Memory B cell (primary cell): ENCODE measurements at regions not wholly inside any gene's neighbourhood (a gene's known extent, or its start where the extent isn't known, plus 50 kb on each side); places are given as distances from the start of the nearest gene placed in this dataset.
"Not testable (repeated sequence)": the region's sequence is repeated elsewhere in the genome, so short reads cannot be mapped to it uniquely, and the experiment has no call there.

ENCODE experiments used
- ATAC-seq: fragments of 150-1000 bp; cut with Tn5 transposase; 2 replicates; pipeline ENCODE4 v1.10.0; 2021; ENCODE audit warnings: low read depth, mild to moderate bottlenecking, moderate library complexity
- DNase-seq, 2 donors: peaks; one replicate each; pipeline ENCODE4 v3.0.0; 2022; ENCODE audit warnings: low spot score in 2 of 2
- H3K27ac Mint-ChIP-seq: one replicate; pipeline ENCODE4 v1.8.0; 2022; ENCODE audit warnings: mild to moderate bottlenecking, moderate library complexity, mixed read lengths
- H3K27me3 Mint-ChIP-seq: one replicate; pipeline ENCODE4 v1.8.0; 2022; ENCODE audit warnings: mixed read lengths
- H3K36me3 Mint-ChIP-seq: one replicate; pipeline ENCODE4 v1.8.0; 2022; ENCODE audit warnings: mild to moderate bottlenecking, mixed read lengths
- H3K4me1 Mint-ChIP-seq: one replicate; pipeline ENCODE4 v1.8.0; 2022; ENCODE audit warnings: mixed read lengths
- H3K4me3 Mint-ChIP-seq: one replicate; pipeline ENCODE4 v1.8.0; 2022; ENCODE audit warnings: mild to moderate bottlenecking, moderate library complexity, mixed read lengths
- H3K9me3 Mint-ChIP-seq: one replicate; pipeline ENCODE4 v1.8.0; 2022; ENCODE audit warnings: mixed read lengths

- no peaks in the 10 kb centered on the region for H3K27me3 Mint-ChIP-seq
- H3K27ac Mint-ChIP-seq, result no peak overlapping the region
- no peaks in the 10 kb centered on the region for H3K36me3 Mint-ChIP-seq
Measured at GRCh38 chr4:189784651-189785050, 156.0 kb upstream of the FRG1 start.

GRCh38 chr4:189785257-189785656 is 155.4 kb upstream of the FRG1 start:
- DNase-seq (no peak), ATAC-seq (no peak)
- no peaks in the 10 kb centered on the region for H3K27me3 Mint-ChIP-seq
- no peaks in the 10 kb centered on the region for H3K36me3 Mint-ChIP-seq
- no peaks in the 10 kb centered on the region for H3K4me1 Mint-ChIP-seq
- H3K27ac Mint-ChIP-seq, result no peak overlapping the region
- H3K9me3 Mint-ChIP-seq, result peaks cover 8% of the 10 kb centered on the region
- no peak overlapping the region for H3K4me3 Mint-ChIP-seq

More at GRCh38 chr4:189784651-189785050, 156.0 kb upstream of the FRG1 start:
- ATAC-seq, result no peak
- DNase-seq, result no peak
- Mint-ChIP-seq H3K9me3 (peaks cover 8% of the 10 kb centered on the region), H3K4me1 (no peaks in the 10 kb centered on the region), H3K4me3 (no peak overlapping the region)

- ATAC-seq (no peak), DNase-seq (no peak)
- no peak overlapping the region for H3K27ac Mint-ChIP-seq
- H3K36me3 Mint-ChIP-seq, result no peaks in the 10 kb centered on the region
- H3K27me3 Mint-ChIP-seq, result no peaks in the 10 kb centered on the region
- peaks cover 7% of the 10 kb centered on the region for H3K9me3 Mint-ChIP-seq
- no peaks in the 10 kb centered on the region for H3K4me1 Mint-ChIP-seq
- no peak overlapping the region for H3K4me3 Mint-ChIP-seq
Measured at GRCh38 chr4:189786447-189786846, 154.2 kb upstream of the FRG1 start.

GRCh38 chr4:189787216-189788031 is 153.2 kb upstream of the FRG1 start:
- Mint-ChIP-seq H3K9me3 (peaks cover 3% of the 10 kb centered on the region), H3K4me1 (no peaks in the 10 kb centered on the region), H3K27me3 (no peaks in the 10 kb centered on the region), H3K27ac (no peak overlapping the region), H3K4me3 (no peak overlapping the region), H3K36me3 (no peaks in the 10 kb centered on the region)
- no peak for DNase-seq
- ATAC-seq, result no peak

- DNase-seq (peak; percentile 26 to 36), ATAC-seq (peak; percentile 26)
- peaks cover 3% of the 10 kb centered on the region for H3K9me3 Mint-ChIP-seq
- no peaks in the 10 kb centered on the region for H3K27me3 Mint-ChIP-seq
- no peak overlapping the region for H3K4me3 Mint-ChIP-seq
- no peaks in the 10 kb centered on the region for H3K36me3 Mint-ChIP-seq
- no peak overlapping the region for H3K27ac Mint-ChIP-seq
- H3K4me1 Mint-ChIP-seq, result peaks cover 5% of the 10 kb centered on the region
Measured at GRCh38 chr4:189792924-189793618, 147.6 kb upstream of the FRG1 start.

GRCh38 chr4:189800545-189801088 is 140.1 kb upstream of the FRG1 start:
- Mint-ChIP-seq H3K4me1 (no peaks in the 10 kb centered on the region), H3K4me3 (no peak overlapping the region), H3K27ac (no peak overlapping the region), H3K27me3 (no peaks in the 10 kb centered on the region), H3K9me3 (peaks cover 2% of the 10 kb centered on the region), H3K36me3 (no peaks in the 10 kb centered on the region)
- ATAC-seq (no peak), DNase-seq (no peak)

- no peak overlapping the region for H3K27ac Mint-ChIP-seq
- H3K4me3 Mint-ChIP-seq, result no peak overlapping the region
- H3K36me3 Mint-ChIP-seq, result no peaks in the 10 kb centered on the region
- peaks cover 4% of the 10 kb centered on the region for H3K9me3 Mint-ChIP-seq
- DNase-seq (no peak), ATAC-seq (no peak)
- no peaks in the 10 kb centered on the region for H3K4me1 Mint-ChIP-seq
- H3K27me3 Mint-ChIP-seq, result no peaks in the 10 kb centered on the region
Measured at GRCh38 chr4:189802884-189803283, 137.8 kb upstream of the FRG1 start.

GRCh38 chr4:189804894-189805293 is 135.8 kb upstream of the FRG1 start:
- ATAC-seq (no peak), DNase-seq (no peak)
- H3K4me3 Mint-ChIP-seq, result no peak overlapping the region
- H3K27ac Mint-ChIP-seq, result no peak overlapping the region
- no peaks in the 10 kb centered on the region for H3K36me3 Mint-ChIP-seq
- H3K27me3 Mint-ChIP-seq, result no peaks in the 10 kb centered on the region
- peaks cover 5% of the 10 kb centered on the region for H3K9me3 Mint-ChIP-seq
- no peaks in the 10 kb centered on the region for H3K4me1 Mint-ChIP-seq

- no peak for ATAC-seq
- Mint-ChIP-seq H3K9me3 (peaks cover 7% of the 10 kb centered on the region), H3K36me3 (peaks cover 4% of the 10 kb centered on the region), H3K27ac (no peak overlapping the region), H3K4me1 (no peaks in the 10 kb centered on the region), H3K27me3 (no peaks in the 10 kb centered on the region), H3K4me3 (no peak overlapping the region)
- no peak for DNase-seq
Measured at GRCh38 chr4:189806506-189806905, 134.2 kb upstream of the FRG1 start.

- H3K4me3 Mint-ChIP-seq, result no peak overlapping the region
- no peak overlapping the region for H3K27ac Mint-ChIP-seq
- H3K36me3 Mint-ChIP-seq, result peaks cover 4% of the 10 kb centered on the region
- H3K4me1 Mint-ChIP-seq, result no peaks in the 10 kb centered on the region
- DNase-seq (no peak), ATAC-seq (no peak)
- H3K27me3 Mint-ChIP-seq, result no peaks in the 10 kb centered on the region
- H3K9me3 Mint-ChIP-seq, result peaks cover 7% of the 10 kb centered on the region
Measured at GRCh38 chr4:189807031-189807430, 133.6 kb upstream of the FRG1 start.

- H3K4me3 Mint-ChIP-seq, result no peak overlapping the region
- no peak for DNase-seq
Measured at GRCh38 chr4:189809241-189809735, 131.4 kb upstream of the FRG1 start.

GRCh38 chr4:189809839-189810238 is 130.8 kb upstream of the FRG1 start:
- H3K36me3 Mint-ChIP-seq, result peaks cover 4% of the 10 kb centered on the region
- ATAC-seq (no peak), DNase-seq (no peak)
- no peaks in the 10 kb centered on the region for H3K27me3 Mint-ChIP-seq
- no peaks in the 10 kb centered on the region for H3K4me1 Mint-ChIP-seq
- H3K4me3 Mint-ChIP-seq, result no peak overlapping the region
- peaks cover 7% of the 10 kb centered on the region for H3K9me3 Mint-ChIP-seq
- H3K27ac Mint-ChIP-seq, result no peak overlapping the region

More at GRCh38 chr4:189809241-189809735, 131.4 kb upstream of the FRG1 start:
- Mint-ChIP-seq H3K9me3 (peaks cover 7% of the 10 kb centered on the region), H3K36me3 (peaks cover 4% of the 10 kb centered on the region), H3K27me3 (no peaks in the 10 kb centered on the region), H3K4me1 (no peaks in the 10 kb centered on the region), H3K27ac (no peak overlapping the region)
- ATAC-seq, result no peak

- DNase-seq, H3K9me3 Mint-ChIP-seq, ATAC-seq, H3K27ac Mint-ChIP-seq, H3K4me1 Mint-ChIP-seq, H3K27me3 Mint-ChIP-seq, H3K4me3 Mint-ChIP-seq, H3K36me3 Mint-ChIP-seq: not testable (repeated sequence)
Measured at GRCh38 chr4:189810318-189811181, 130.1 kb upstream of the FRG1 start.
